GM23248 (cell line): ENCODE measurements at regions not wholly inside any gene's neighbourhood (a gene's known extent, or its start where the extent isn't known, plus 50 kb on each side); places are given as distances from the start of the nearest gene placed in this dataset.

Experiments used
- DNase-seq: peaks from one replicate; pipeline ENCODE4 v3.0.0-alpha.2; 2015
- H2AFZ ChIP-seq: fragments of 200-600 bp; sonication (generic); 2 replicates; pipeline ENCODE4 v1.6.1; 2016; ENCODE audit warnings: antibody characterized with exemption
- H3F3A ChIP-seq: fragments of 200-600 bp; sonication (generic); 2 replicates; pipeline ENCODE4 v1.6.1; 2016; ENCODE audit warnings: mild to moderate bottlenecking, antibody characterized with exemption, mixed run types; ENCODE audit not compliant: insufficient read depth
- H3K27ac ChIP-seq: fragments of 200-600 bp; sonication (generic); 2 replicates; pipeline ENCODE4 v1.5.1; 2016; ENCODE audit warnings: mild to moderate bottlenecking
- H3K27me3 ChIP-seq: fragments of 200-600 bp; sonication (generic); replicated peaks from 2 replicates; pipeline ENCODE4 v1.6.1; 2016; ENCODE audit warnings: mild to moderate bottlenecking; ENCODE audit not compliant: insufficient read depth
- H3K36me3 ChIP-seq: fragments of 200-600 bp; sonication (generic); 2 replicates; pipeline ENCODE4 v1.6.1; 2016; ENCODE audit warnings: low read depth, mild to moderate bottlenecking
- H3K4me1 ChIP-seq: fragments of 200-600 bp; sonication (generic); 2 replicates; pipeline ENCODE4 v1.6.1; 2016; ENCODE audit warnings: mild to moderate bottlenecking; ENCODE audit not compliant: insufficient read depth
- H3K4me2 ChIP-seq: fragments of 200-600 bp; sonication (generic); one replicate; pipeline ENCODE4 v1.6.1; 2016; ENCODE audit warnings: mild to moderate bottlenecking; ENCODE audit not compliant: unreplicated experiment
- H3K4me3 ChIP-seq: fragments of 200-600 bp; sonication (generic); 2 replicates; pipeline ENCODE4 v1.5.1; 2016; ENCODE audit warnings: mild to moderate bottlenecking
- H3K79me2 ChIP-seq: fragments of 200-600 bp; sonication (generic); 2 replicates; pipeline ENCODE4 v1.6.1; 2016; ENCODE audit warnings: mild to moderate bottlenecking; ENCODE audit not compliant: insufficient read depth
- H3K9ac ChIP-seq: fragments of 200-600 bp; sonication (generic); 2 replicates; pipeline ENCODE4 v1.6.1; 2016; ENCODE audit warnings: mild to moderate bottlenecking
- H3K9me2 ChIP-seq: fragments of 200-600 bp; sonication (generic); 2 replicates; pipeline ENCODE4 v1.6.1; 2016; ENCODE audit warnings: mixed run types, mild to moderate bottlenecking, moderate library complexity; ENCODE audit not compliant: insufficient read depth
- H3K9me3 ChIP-seq: fragments of 200-600 bp; sonication (generic); one replicate; pipeline ENCODE4 v1.6.1; 2017; ENCODE audit warnings: low read depth
- H4K20me1 ChIP-seq: fragments of 200-600 bp; sonication (generic); 2 replicates; pipeline ENCODE4 v1.6.0; 2016; ENCODE audit not compliant: insufficient read depth
- EZH2 ChIP-seq: fragments of 200-600 bp; sonication (generic); IDR thresholded peaks from 2 replicates; pipeline ENCODE4 v1.6.1; 2018; ENCODE audit warnings: antibody characterized with exemption, mild to moderate bottlenecking; ENCODE audit not compliant: insufficient read depth, poor library complexity, severe bottlenecking
- EZH2phosphoT487 ChIP-seq: fragments of 200-600 bp; sonication (generic); IDR thresholded peaks from 2 replicates; pipeline ENCODE4 v1.6.1; 2018; ENCODE audit warnings: antibody characterized with exemption, moderate library complexity, mild to moderate bottlenecking, low read depth; ENCODE audit not compliant: insufficient read depth
- WGBS, 2 experiments: methylation state at CpG; one replicate each; pipeline ENCODE4 v1.1.6; 2015 to 2017; ENCODE audit warnings: low lambda C conversion rate in 2 of 2, low coverage in 1 of 2; ENCODE audit errors: missing lambda C conversion rate in 2 of 2; 5-methylcytosine and 5-hydroxymethylcytosine counted together
- in situ Hi-C: fragments of 300-500 bp; cut with MboI; formaldehyde crosslinking; loops from 2 replicates; pipeline ENCODE4 v1.15.0; 2020

DNA sequence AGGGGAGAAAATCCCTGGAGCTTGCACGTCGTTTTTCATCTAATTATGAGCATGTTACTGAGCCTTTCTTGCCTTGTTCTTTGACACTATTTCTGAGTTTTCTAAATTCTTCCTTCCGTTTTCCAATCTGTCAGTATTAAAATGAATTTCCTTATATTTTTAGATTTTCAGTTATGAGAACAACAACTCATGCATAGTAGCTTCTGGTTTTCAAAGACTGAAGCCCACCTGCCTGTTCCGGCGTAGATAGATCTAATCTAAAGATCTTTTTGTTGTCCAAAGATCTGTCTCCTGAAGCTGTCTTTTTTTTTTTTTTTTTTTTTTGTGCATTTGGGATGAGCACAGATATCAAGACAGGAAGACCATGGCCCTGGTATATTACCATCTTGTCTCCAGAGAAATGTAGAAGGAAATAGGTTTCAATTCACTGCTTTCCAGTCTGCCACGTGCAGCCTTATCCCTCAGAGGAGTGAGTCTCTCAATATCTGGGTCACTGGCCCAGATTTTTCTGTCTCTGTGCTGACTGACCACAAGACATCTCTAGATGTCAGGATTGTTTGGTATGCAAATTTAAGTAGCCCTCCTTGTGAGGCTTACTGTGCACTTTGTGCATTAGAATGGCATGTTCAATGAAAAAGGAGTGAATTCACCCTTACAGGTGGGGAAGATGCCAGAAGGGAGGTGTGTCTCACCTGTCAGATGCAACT, 222.3 kb upstream of the TMC3 start:
- Histone ChIP-seq H3K4me3 (no peak overlapping the region), H3K27ac (no peak overlapping the region), H3F3A (no peaks in the 10 kb centered on the region), H4K20me1 (no peaks in the 10 kb centered on the region), H3K4me2 (no peak overlapping the region), H3K79me2 (no peaks in the 10 kb centered on the region), H3K9me2 (no peaks in the 10 kb centered on the region), H3K4me1 (no peaks in the 10 kb centered on the region), H3K36me3 (no peaks in the 10 kb centered on the region), H3K9me3 (no peaks in the 10 kb centered on the region), H3K9ac (no peak overlapping the region), H3K27me3 (no peaks in the 10 kb centered on the region), H2AFZ (no peak overlapping the region)
- 9 to 16% methylated on average over 6 of the region's 6 CpGs for WGBS, 2 experiments
- in situ Hi-C loops, result no loop called here
- TF ChIP-seq EZH2phosphoT487, result no peak
- no peak for TF ChIP-seq EZH2
- DNase-seq, result no peak

GRCh38 chr15:81595752-81596151, 221.7 kb upstream of the TMC3 start:
- TF ChIP-seq EZH2phosphoT487 (no peak), EZH2 (no peak)
- Histone ChIP-seq H3K9me2 (no peaks in the 10 kb centered on the region), H3K79me2 (no peaks in the 10 kb centered on the region), H4K20me1 (no peaks in the 10 kb centered on the region), H3K9me3 (no peaks in the 10 kb centered on the region), H3K4me1 (no peaks in the 10 kb centered on the region), H3K9ac (no peak overlapping the region), H3K36me3 (no peaks in the 10 kb centered on the region), H3F3A (no peaks in the 10 kb centered on the region), H2AFZ (no peak overlapping the region), H3K4me2 (no peak overlapping the region), H3K27me3 (no peaks in the 10 kb centered on the region), H3K27ac (no peak overlapping the region), H3K4me3 (no peak overlapping the region)
- 32 to 40% methylated on average over 1 of the region's 1 CpG for WGBS, 2 experiments
- no peak for DNase-seq
- in situ Hi-C loops, result no loop called here

DNA sequence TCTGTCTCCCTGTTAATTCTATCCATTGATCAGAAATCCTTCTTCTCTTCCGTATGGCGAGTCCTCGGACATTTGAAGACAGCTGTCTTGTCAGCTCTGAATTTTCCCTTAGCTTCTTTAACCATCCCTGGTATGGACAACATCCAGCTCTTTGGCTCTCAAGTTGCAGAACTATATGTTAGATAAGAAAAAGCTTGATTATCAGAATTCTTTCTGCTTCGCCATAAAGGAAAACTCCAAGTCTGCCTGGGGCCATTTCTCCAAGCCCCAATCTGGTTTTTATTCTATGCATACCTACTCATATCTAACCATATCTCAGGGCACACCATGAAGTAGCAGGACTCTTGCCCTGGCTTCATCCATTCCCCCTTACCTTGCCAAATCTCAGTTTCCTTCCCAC, 215.7 kb upstream of the TMC3 start:
- Histone ChIP-seq H2AFZ (no peak overlapping the region), H3K79me2 (no peaks in the 10 kb centered on the region)

GRCh38 chr15:81575436-81576123, 201.6 kb upstream of the TMC3 start:
- Histone ChIP-seq H2AFZ (no peak overlapping the region), H4K20me1 (no peaks in the 10 kb centered on the region), H3K4me2 (no peak overlapping the region), H3K79me2 (no peaks in the 10 kb centered on the region), H3K9me3 (no peaks in the 10 kb centered on the region), H3K9ac (no peak overlapping the region), H3F3A (no peaks in the 10 kb centered on the region), H3K4me1 (no peaks in the 10 kb centered on the region), H3K4me3 (no peak overlapping the region), H3K27me3 (no peaks in the 10 kb centered on the region), H3K9me2 (no peaks in the 10 kb centered on the region), H3K36me3 (no peaks in the 10 kb centered on the region), H3K27ac (no peak overlapping the region)
- no peak for DNase-seq
- TF ChIP-seq EZH2phosphoT487 (no peak), EZH2 (no peak)
- in situ Hi-C loops, result no loop called here
- 44 to 51% methylated on average over 7 of the region's 7 CpGs for WGBS, 2 experiments

More for the DNA sequence above, 215.7 kb upstream of the TMC3 start:
- in situ Hi-C loops, result no loop called here
- DNase-seq, result no peak
- Histone ChIP-seq H3K27ac (no peak overlapping the region), H3K4me2 (no peak overlapping the region), H3K4me3 (no peak overlapping the region), H3K9me3 (no peaks in the 10 kb centered on the region), H4K20me1 (no peaks in the 10 kb centered on the region), H3K9ac (no peak overlapping the region), H3K36me3 (no peaks in the 10 kb centered on the region), H3K27me3 (no peaks in the 10 kb centered on the region), H3K9me2 (no peaks in the 10 kb centered on the region), H3K4me1 (no peaks in the 10 kb centered on the region), H3F3A (no peaks in the 10 kb centered on the region)
- WGBS, 2 experiments, result 38 to 46% methylated on average over 4 of the region's 4 CpGs
- TF ChIP-seq EZH2phosphoT487 (no peak), EZH2 (no peak)
